HG03469 (cell line): ENCODE measurements at regions not wholly inside any gene's neighbourhood (a gene's known extent, or its start where the extent isn't known, plus 50 kb on each side); places are given as distances from the start of the nearest gene placed in this dataset.
A peak's percentile ranks its signal among the peaks of the same experiment; 100 is the strongest.
"Not testable (repeated sequence)": the region's sequence is repeated elsewhere in the genome, so short reads cannot be mapped to it uniquely, and the experiment has no call there.

Experiments
- ATAC-seq: cut with Tn5 transposase; IDR thresholded peaks from one replicate; pipeline ENCODE4 v1.9.1; 2021; ENCODE audit warnings: mild to moderate bottlenecking, moderate library complexity, moderate number of reproducible peaks; ENCODE audit not compliant: unreplicated experiment

DNA sequence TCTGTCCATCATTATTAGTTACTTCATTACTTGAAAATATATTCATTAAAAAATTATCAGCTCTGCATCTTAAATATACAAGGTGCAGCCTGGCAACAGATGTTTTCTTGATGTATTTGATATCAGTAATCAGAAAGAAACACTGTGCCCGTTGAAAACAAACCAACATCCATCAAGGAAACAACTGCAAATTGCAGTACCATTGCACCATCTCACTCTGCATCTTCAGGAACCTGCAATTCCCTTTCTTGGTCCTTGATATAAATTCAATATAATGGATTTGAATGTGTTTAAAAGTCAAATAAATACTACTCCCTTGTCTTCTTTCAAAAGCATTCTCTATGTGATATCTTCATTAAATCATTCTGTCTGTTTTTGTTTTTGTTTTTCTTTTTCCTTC, 1131.2 kb downstream of the FAM181B start:
- ATAC-seq, result no peak

GRCh38 chr11:81596704-81597103, 1137.0 kb downstream of the FAM181B start:
- ATAC-seq, result no peak

GRCh38 chr11:81585390-81585933, 1148.2 kb downstream of the FAM181B start:
- no peak for ATAC-seq

DNA sequence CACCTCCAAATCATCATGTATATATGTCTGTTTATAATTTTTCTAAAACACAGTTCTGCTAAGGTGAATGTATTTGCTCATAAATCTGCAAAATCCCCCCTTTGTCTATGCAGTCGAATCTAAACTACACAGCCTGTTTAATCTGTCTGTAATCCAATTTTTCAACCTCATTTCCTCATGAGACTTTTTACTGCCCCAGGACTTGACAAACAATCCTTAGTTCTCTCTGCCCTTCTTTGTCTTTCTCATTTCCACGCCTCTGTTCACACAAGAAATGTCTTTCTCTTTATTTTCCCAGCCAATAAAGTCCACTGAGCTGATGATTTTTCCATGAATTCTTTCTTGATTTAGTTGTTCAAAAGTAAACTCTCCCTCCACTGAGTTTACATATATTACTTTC, 1154.3 kb downstream of the FAM181B start:
- no peak for ATAC-seq

DNA sequence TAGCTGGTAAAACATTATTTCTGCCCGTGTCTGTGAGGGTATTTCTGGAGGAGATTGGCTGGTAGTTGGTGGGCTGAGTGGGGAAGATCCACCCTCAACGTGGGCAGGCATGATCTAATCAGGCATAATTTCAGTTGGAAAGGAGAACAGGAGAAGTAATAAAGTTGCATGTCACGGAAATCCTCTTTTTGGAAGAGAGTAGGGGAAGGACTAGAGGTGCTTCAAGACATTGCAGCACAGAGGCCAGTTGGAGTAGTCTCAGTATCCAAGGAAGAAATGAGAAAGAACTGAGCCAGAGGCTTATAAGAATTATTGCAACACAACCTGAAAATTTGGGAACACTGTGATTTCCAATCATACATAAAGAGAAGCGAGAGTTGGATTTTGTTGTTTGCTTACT, 1155.1 kb downstream of the FAM181B start:
- no peak for ATAC-seq

GRCh38 chr11:81574301-81574700, 1159.4 kb downstream of the FAM181B start:
- ATAC-seq, result no peak

DNA sequence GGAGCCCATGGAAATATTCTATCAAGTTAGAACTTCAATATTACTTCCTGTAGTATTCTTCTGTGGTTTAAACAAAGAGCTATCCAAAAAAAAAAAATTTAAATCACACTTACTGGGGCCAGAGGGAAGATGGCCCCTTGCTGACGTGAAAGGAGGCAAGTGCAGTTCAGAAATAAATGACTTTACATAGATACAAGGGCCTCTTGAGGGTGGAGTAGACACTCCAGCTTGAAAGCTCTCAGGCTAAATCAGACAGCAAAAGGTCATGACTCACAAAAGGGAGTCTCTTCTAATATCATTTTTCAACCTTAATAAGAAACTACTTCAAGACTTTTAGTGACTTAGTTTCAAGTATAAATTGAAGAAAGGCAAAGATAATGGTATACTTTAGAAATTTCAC, 1160.3 kb downstream of the FAM181B start:
- no peak for ATAC-seq

DNA sequence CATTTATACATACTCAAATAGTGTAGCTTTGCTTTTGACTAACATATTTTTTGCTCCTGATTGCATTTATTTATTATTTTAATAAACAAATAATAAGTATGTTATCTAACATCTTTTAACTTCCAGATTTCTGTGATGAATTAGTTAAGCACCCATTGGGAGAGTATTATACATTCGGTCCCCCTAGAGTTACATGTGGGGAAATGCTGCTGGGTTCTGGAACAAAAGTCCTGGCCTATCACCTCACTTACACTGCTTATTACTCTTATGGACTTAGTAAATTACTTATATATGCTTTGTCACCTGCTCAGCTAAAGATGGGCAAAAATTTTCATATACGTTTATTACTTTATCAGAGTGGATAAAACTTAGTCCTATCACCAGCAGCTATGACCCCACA, 1163.0 kb downstream of the FAM181B start:
- no peak for ATAC-seq

DNA sequence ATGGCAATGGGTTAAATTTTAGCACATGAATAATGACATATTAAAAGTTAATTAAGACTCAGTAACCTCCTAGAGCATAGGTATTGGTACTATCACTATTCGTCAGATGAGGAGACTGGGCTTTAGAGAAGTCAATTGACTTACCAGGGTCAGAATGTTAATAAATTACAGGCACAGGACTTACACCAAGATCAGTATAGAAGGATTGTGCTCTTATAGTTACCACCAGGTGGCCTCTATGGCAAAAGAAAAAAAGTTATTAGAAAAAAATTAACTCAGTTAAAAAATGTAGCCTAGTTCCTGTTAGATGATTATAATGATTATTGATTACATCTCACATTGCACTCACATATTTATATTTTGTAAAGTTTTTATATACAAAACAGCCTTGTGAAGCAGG, 1163.7 kb downstream of the FAM181B start:
- ATAC-seq, result no peak

GRCh38 chr11:81568918-81569317, 1164.7 kb downstream of the FAM181B start:
- no peak for ATAC-seq

DNA sequence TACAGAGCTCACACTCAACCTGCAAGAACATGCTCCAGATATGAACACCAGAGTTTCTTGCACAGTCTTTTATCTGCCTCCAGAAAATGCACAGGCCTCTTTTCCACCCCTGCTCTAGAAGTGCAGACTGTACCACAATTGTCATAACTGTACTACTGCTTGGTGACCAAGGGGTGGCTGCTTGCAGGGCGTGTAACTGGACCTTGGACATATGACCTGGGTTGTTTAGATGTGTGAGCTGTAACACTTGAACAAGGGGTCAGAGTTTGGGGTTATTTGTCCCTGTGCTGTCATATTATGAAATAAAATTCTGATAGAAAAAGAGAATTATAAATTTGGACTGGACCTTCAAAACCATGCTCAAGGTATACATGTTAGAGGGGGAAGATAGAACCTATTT, 1185.5 kb downstream of the FAM181B start:
- no peak for ATAC-seq

- not testable (repeated sequence) for ATAC-seq
Observed at GRCh38 chr11:81539806-81540205, 1193.9 kb downstream of the FAM181B start.

- no peak for ATAC-seq
Observed at GRCh38 chr11:81515566-81515965, 1218.1 kb downstream of the FAM181B start.

- peak; percentile 79 for ATAC-seq
Observed at GRCh38 chr11:81497202-81497804, 1236.4 kb downstream of the FAM181B start.

- no peak for ATAC-seq
Observed at GRCh38 chr11:81496601-81497000, 1237.1 kb downstream of the FAM181B start.

GRCh38 chr11:81495699-81496292, 1237.9 kb downstream of the FAM181B start:
- no peak for ATAC-seq

- no peak for ATAC-seq
Observed at GRCh38 chr11:81494431-81494830, 1239.2 kb downstream of the FAM181B start.

DNA sequence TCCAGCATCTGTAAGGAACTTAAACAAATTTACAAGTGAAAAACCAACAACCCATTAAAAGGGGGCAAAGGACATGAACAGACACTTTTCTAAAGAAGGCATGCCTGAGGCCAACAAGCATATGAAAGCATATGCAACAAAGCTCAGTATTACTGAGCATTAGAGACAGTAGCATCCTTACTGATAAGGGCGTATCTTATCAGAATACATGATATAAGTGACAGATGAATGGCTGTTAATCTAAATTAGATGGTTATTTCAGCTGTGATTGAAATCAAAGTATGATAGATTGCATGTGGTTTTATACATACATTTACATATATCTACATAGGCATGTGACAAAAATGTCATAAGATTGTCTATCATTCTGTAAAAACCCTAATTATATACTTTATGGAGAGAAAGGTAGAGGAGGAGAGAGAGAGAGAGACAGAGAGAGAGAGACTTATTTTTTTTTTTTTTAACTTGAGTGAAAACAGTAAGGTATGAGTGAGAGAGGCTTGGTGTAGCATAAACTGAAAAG, 1240.7 kb downstream of the FAM181B start:
- ATAC-seq, result no peak

GRCh38 chr11:81487109-81487508, 1246.6 kb downstream of the FAM181B start:
- ATAC-seq, result no peak

- no peak for ATAC-seq
Observed at GRCh38 chr11:81484196-81484595, 1249.5 kb downstream of the FAM181B start.

DNA sequence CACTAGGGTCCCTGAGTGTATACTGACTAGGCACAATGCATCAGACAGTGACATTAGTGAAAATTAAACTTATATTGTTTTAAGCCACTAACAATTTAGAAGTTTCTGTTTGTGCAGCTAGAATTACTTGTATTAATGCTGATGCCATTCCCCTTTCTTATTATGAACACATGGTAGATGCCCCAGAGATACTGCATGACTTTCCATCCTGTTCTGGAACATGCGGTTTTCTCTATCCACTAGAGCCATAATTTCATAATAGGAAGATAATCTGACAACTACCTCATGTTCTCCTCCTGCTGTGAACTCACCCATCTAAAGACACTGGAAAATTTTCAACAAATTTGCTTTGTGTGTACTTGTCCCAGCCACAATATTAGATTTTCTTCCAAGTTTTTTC, 1256.4 kb downstream of the FAM181B start:
- ATAC-seq, result no peak

- ATAC-seq, result no peak
Observed at GRCh38 chr11:81476345-81476744, 1257.3 kb downstream of the FAM181B start.
